PFSK-1 (cell line): ENCODE measurements at regions not wholly inside any gene's neighbourhood (a gene's known extent, or its start where the extent isn't known, plus 50 kb on each side); places are given as distances from the start of the nearest gene placed in this dataset.

ENCODE experiments used
- FOXP2 ChIP-seq: optimal IDR thresholded peaks from 2 replicates; pipeline ENCODE3; 2011; ENCODE audit warnings: borderline replicate concordance, control low read depth, inconsistent platforms; ENCODE audit not compliant: insufficient read depth; ENCODE audit errors: extremely low read length, extremely low read depth
- TAF1 ChIP-seq: IDR thresholded peaks from 2 replicates; pipeline ENCODE4 v1.6.1; 2012; ENCODE audit warnings: low read length, control low read depth, borderline replicate concordance; ENCODE audit not compliant: insufficient read depth

GRCh38 chr16:72568502-72568901 lies 396.5 kb upstream of the PMFBP1 start:
- TF ChIP-seq TAF1 (no peak), FOXP2 (no peak)
